HepG2 (cell line): ENCODE measurements at regions not wholly inside any gene's neighbourhood (a gene's known extent, or its start where the extent isn't known, plus 50 kb on each side); places are given as distances from the start of the nearest gene placed in this dataset.
"Not testable (repeated sequence)": the region's sequence is repeated elsewhere in the genome, so short reads cannot be mapped to it uniquely, and the experiment has no call there.

ENCODE experiments used
- ATAC-seq: fragments of 200-7000 bp; cut with Tn5 transposase; 3 replicates; pipeline ENCODE4 v1.9.1; 2020; ENCODE audit warnings: mild to moderate bottlenecking, moderate library complexity
- BruUV-seq: library from RNA; stranded (reverse); fragments of 400-500 nt; replicated peaks from 2 replicates; lab custom pipeline; 2021; lab: Mats Ljungman, UMichigan
- CTCF ChIA-PET: fragments of 300-600 bp; formaldehyde crosslinking; extraction: SDS; loops from one replicate; lab custom pipeline; 2021; ENCODE audit warnings: low total read pairs, inconsistent platforms, low intra/inter-chr PET ratio; lab: Yijun Ruan, JAX
- POLR2A ChIA-PET: fragments of 350-600 bp; sonication (Branson Sonifier 250); formaldehyde crosslinking; loops from one replicate; lab custom pipeline; 2020; ENCODE audit warnings: antibody characterized with exemption, inconsistent platforms; lab: Yijun Ruan, JAX
- DNase-seq: peaks from one replicate; pipeline ENCODE4 v3.0.0-alpha.2; 2015; ENCODE audit warnings: low spot score
- FAIRE-seq: peaks from 3 replicates; lab custom pipeline; 2011; peaks lifted over from hg19 to GRCh38; lab: Jason Lieb, UNC
- H2AFZ ChIP-seq: one replicate; pipeline ENCODE4 v1.6.1; 2011; ENCODE audit warnings: low read length, inconsistent platforms
- H3K27ac ChIP-seq: fragments of 300-600 bp; 3 replicates; pipeline ENCODE4 v1.8.0; 2011; ENCODE audit warnings: mixed run types, mild to moderate bottlenecking, mixed read lengths, low read length, inconsistent platforms; ENCODE audit not compliant: insufficient read depth; ENCODE audit errors: extremely low read length
- H3K27me3 ChIP-seq, 2 experiments: fragments of 200-600 bp in 1 of 2; 2 replicates in 1 of 2; 3 replicates in 1 of 2; pipeline versions ENCODE4 v1.6.0 to v1.8.0; 2011; ENCODE audit warnings: low read length in 2 of 2, mild to moderate bottlenecking in 2 of 2, moderate library complexity in 2 of 2, inconsistent platforms in 1 of 2; ENCODE audit not compliant: insufficient read depth in 2 of 2, control insufficient read depth in 1 of 2
- H3K36me3 ChIP-seq, 2 experiments: fragments of 200-600 bp in 1 of 2; replicated peaks in 1 of 2; 2 replicates in 1 of 2; 3 replicates in 1 of 2; pipeline versions ENCODE4 v1.5.1 to v1.8.0; 2011; ENCODE audit warnings: low read length in 2 of 2, inconsistent platforms in 1 of 2; ENCODE audit not compliant: insufficient read depth in 2 of 2, control insufficient read depth in 1 of 2
- H3K4me1 ChIP-seq: 2 replicates; pipeline ENCODE4 v1.5.1; 2012; ENCODE audit warnings: low read length, inconsistent platforms; ENCODE audit not compliant: insufficient read depth
- H3K4me2 ChIP-seq: 2 replicates; pipeline ENCODE4 v1.6.0; 2011; ENCODE audit warnings: low read depth, low read length, inconsistent platforms
- H3K4me3 ChIP-seq, 3 experiments: fragments of 200-600 bp in 1 of 3; sonication (generic), shearing (Covaris generic) in 1 of 3; replicated peaks in 1 of 3; 2 replicates each; pipeline ENCODE4 v1.5.1; 2011 to 2016; ENCODE audit warnings: low read length in 3 of 3, inconsistent platforms in 2 of 3, low read depth in 2 of 3, mild to moderate bottlenecking in 2 of 3, control low read depth in 1 of 3, mixed read lengths in 1 of 3; ENCODE audit not compliant: insufficient read depth in 1 of 3
- H3K79me2 ChIP-seq: one replicate; pipeline ENCODE4 v1.6.1; 2011; ENCODE audit warnings: low read length, inconsistent platforms; ENCODE audit not compliant: insufficient read depth
- H3K9ac ChIP-seq: 2 replicates; pipeline ENCODE4 v1.6.0; 2011; ENCODE audit warnings: mild to moderate bottlenecking, low read depth, low read length, inconsistent platforms; ENCODE audit not compliant: insufficient read depth
- H3K9me3 ChIP-seq: 2 replicates; pipeline ENCODE4 v1.5.1; 2012; ENCODE audit warnings: mild to moderate bottlenecking, low read length
- H4K20me1 ChIP-seq: 2 replicates; pipeline ENCODE4 v1.6.0; 2011; ENCODE audit warnings: inconsistent platforms, mild to moderate bottlenecking, low read length, moderate library complexity; ENCODE audit not compliant: insufficient read depth
- ATF1 ChIP-seq: IDR thresholded peaks from 2 replicates; pipeline ENCODE4 v1.6.1; 2016; ENCODE audit warnings: mild to moderate bottlenecking, control low read depth
- CTCF ChIP-seq: sonication (generic); formaldehyde crosslinking; IDR thresholded peaks from 2 replicates; pipeline ENCODE4 v1.5.0; 2020; ENCODE audit warnings: mild to moderate bottlenecking, missing genetic modification reagents, moderate library complexity
- MAFF ChIP-seq: IDR thresholded peaks from 2 replicates; pipeline ENCODE4 v1.6.1; 2011; ENCODE audit warnings: low read depth, low read length, improper control_type of control experiment
- MAFK ChIP-seq, 2 experiments: IDR thresholded peaks in 1 of 2; conservative IDR thresholded peaks in 1 of 2; 2 replicates each; pipeline ENCODE4 v1.6.1; 2011; ENCODE audit warnings: improper control_type of control experiment in 2 of 2, low read length in 2 of 2
- WGBS: methylation state at CpG from one replicate; pipeline ENCODE4 v1.1.6; 2017; ENCODE audit warnings: low lambda C conversion rate; 5-methylcytosine and 5-hydroxymethylcytosine counted together
- in situ Hi-C: cut with HindIII; loops from 2 replicates; pipeline ENCODE4 v1.10.0; 2017; ENCODE audit warnings: low pct_unique_long_range_greater_than_20kb; ENCODE audit not compliant: extremely low pct_ligation_motif_present
- intact Hi-C: fragments of 100-400 bp; cut with micrococcal nuclease; formaldehyde crosslinking; loops from one replicate; pipeline ENCODE4 v1.10.0; 2022; ENCODE audit not compliant: unreplicated experiment
- TF ChIP-seq, protein P1 (sequence below): sonication (generic); formaldehyde crosslinking; IDR thresholded peaks from 2 replicates; pipeline ENCODE4 v1.4.0; 2020; ENCODE audit warnings: mild to moderate bottlenecking, missing genetic modification reagents

GRCh38 chr2:51894584-51894983 lies 862.7 kb upstream of the NRXN1 start:
- FAIRE-seq, CTCF ChIA-PET, H3K4me3 ChIP-seq, H3K4me1 ChIP-seq, H3K36me3 ChIP-seq, H3K9ac ChIP-seq, POLR2A ChIA-PET, intact Hi-C loops, H2AFZ ChIP-seq, H3K27me3 ChIP-seq, ATAC-seq, H3K27ac ChIP-seq: not testable (repeated sequence)
- peaks cover 60% of the 10 kb centered on the region for H3K9me3 ChIP-seq
- TF ChIP-seq MAFK (conservative IDR thresholded peaks at IDR 0.05 in 1 of 2, IDR thresholded peaks at IDR 0.05 in 1 of 2; ENCODE audit: low read length in 2 of 2): peak; percentile 59 to 76; a peak in 3 of 4 replicates
- TF ChIP-seq MAFF: peak; percentile 64
- TF ChIP-seq, all 625 proteins: peak for 2; not testable (repeated sequence) for 623
- H3K4me2 ChIP-seq, H3K79me2 ChIP-seq, H4K20me1 ChIP-seq, in situ Hi-C loops, DNase-seq, BruUV-seq: not testable (repeated sequence)
- WGBS: 1% methylated on average over 3 of the region's 3 CpGs

DNA sequence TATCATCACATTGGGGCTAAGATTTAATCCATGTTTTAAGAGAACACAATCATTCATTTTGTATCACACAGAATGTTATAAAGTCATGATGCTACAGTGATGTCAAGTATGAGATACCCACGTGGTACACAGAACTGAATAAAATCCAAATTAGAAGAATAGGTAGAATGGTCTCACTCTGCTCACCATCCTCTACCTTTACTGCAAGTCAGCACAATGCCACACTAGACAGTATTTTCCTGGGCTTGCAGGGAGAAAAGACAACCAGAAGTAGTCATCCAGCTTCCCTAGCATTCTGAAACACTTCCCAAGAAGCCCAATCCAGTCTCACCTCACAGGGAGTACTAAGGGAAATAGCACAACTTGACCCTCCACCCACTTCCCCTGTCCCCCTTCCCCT lies 856.2 kb upstream of the NRXN1 start:
- Histone ChIP-seq H3K27me3 (no peaks in the 10 kb centered on the region), H3K4me1 (no peaks in the 10 kb centered on the region), H3K9me3 (peaks cover 88% of the 10 kb centered on the region), H4K20me1 (no peaks in the 10 kb centered on the region), H3K36me3 (no peaks in the 10 kb centered on the region), H3K27ac (no peak overlapping the region), H2AFZ (no peak overlapping the region), H3K4me2 (no peak overlapping the region), H3K79me2 (no peaks in the 10 kb centered on the region), H3K9ac (no peak overlapping the region), H3K4me3 (no peak overlapping the region)
- DNase-seq (no peak), ATAC-seq (no peak), FAIRE-seq (no peak)
- peak; percentile 53 to 54; a peak in 3 of 4 replicates for TF ChIP-seq MAFK (conservative IDR thresholded peaks at IDR 0.05 in 1 of 2, IDR thresholded peaks at IDR 0.05 in 1 of 2; ENCODE audit: low read length in 2 of 2)
- TF ChIP-seq, protein P1, sequence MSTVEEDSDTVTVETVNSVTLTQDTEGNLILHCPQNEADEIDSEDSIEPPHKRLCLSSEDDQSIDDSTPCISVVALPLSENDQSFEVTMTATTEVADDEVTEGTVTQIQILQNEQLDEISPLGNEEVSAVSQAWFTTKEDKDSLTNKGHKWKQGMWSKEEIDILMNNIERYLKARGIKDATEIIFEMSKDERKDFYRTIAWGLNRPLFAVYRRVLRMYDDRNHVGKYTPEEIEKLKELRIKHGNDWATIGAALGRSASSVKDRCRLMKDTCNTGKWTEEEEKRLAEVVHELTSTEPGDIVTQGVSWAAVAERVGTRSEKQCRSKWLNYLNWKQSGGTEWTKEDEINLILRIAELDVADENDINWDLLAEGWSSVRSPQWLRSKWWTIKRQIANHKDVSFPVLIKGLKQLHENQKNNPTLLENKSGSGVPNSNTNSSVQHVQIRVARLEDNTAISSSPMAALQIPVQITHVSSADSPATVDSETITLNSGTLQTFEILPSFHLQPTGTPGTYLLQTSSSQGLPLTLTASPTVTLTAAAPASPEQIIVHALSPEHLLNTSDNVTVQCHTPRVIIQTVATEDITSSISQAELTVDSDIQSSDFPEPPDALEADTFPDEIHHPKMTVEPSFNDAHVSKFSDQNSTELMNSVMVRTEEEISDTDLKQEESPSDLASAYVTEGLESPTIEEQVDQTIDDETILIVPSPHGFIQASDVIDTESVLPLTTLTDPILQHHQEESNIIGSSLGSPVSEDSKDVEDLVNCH: no peak
- peak; percentile 43; the same call in 1 of the 2 replicates for TF ChIP-seq MAFF
- TF ChIP-seq ATF1 (CRISPR knock-in tag): no peak
- no peak for TF ChIP-seq CTCF
- intact Hi-C loops: no loop called here
- ChIA-PET CTCF (no interaction called here), POLR2A (no interaction called here)
- in situ Hi-C loops: no loop called here
- 3% methylated on average over 1 of the region's 1 CpG for WGBS
- BruUV-seq: no TSS peak
